ENCODE measurements at regions not wholly inside any gene's neighbourhood (a gene's known extent, or its start where the extent isn't known, plus 50 kb on each side); places are given as distances from the start of the nearest gene placed in this dataset.
"Not testable (repeated sequence)": the region's sequence is repeated elsewhere in the genome, so short reads cannot be mapped to it uniquely, and the experiment has no call there.

DNA sequence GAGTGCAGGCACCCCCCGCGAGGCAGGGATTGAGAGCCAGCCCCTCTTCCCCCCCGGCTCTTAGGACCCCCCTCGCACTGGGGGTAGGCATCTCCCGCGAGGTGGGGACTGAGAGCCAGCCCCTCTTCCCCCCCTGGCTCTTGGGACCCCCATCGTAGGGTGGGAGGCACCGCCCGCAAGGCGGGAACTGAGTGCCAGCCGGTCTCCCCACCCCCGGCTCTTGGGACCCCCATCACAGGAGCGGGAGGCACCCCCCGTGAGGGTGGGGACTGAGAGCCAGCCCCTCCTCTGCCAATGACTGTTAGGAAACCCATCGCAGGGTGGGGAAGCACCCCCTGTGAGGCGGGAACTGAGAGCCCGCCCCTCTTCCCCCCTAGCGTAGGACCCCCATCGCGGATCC is 363.4 kb upstream of the SPRY2 start:
- H3K36me3 ChIP-seq (ENCODE audit: insufficient read depth, low read length): no peaks in the 10 kb centered on the region

DNA sequence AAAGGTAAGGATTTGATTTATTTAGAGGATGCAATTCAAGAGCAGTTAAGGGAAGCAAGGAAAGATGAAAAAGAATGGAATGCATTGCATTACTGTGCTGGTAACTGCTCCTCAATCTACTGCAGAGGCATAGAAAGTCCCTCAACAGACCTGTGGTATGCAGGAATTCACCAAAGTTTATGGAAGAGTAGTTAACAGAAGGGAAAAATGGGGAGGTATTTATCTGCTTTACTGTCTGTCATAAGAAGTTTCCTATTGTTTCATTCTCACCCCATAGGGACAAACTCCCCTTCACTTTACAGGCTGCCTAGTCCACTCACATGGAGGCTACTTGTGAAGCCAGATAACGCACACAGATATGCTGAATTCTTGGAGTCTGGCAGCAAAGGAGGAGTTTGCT is 354.9 kb upstream of the SPRY2 start:
- no peak overlapping the region for H3K9ac ChIP-seq (ENCODE audit: low read length)
- H3K27ac ChIP-seq (ENCODE audit: low read depth, low read length): no peak overlapping the region
- no peak overlapping the region for H3K4me3 ChIP-seq (ENCODE audit: low read depth in 1 of 2, low read length in 2 of 2)
- no peaks in the 10 kb centered on the region for H3K36me3 ChIP-seq (ENCODE audit: insufficient read depth, low read length)
- no peaks in the 10 kb centered on the region for H3K4me1 ChIP-seq (ENCODE audit: insufficient read depth, low read length)
- H3K27me3 ChIP-seq (ENCODE audit: control insufficient read depth in 1 of 2, insufficient read depth in 2 of 2, low read length in 2 of 2): no peaks in the 10 kb centered on the region
- no peaks in the 10 kb centered on the region for H3K9me3 ChIP-seq (ENCODE audit: low read length)

More for the DNA sequence above, 363.4 kb upstream of the SPRY2 start:
- Histone ChIP-seq H3K9me3 (ENCODE audit: low read length) (no peaks in the 10 kb centered on the region), H3K4me3 (ENCODE audit: low read depth in 1 of 2, low read length in 2 of 2) (no peak overlapping the region), H3K9ac (ENCODE audit: low read length) (no peak overlapping the region), H3K4me1 (ENCODE audit: insufficient read depth, low read length) (no peaks in the 10 kb centered on the region), H3K27ac (ENCODE audit: low read depth, low read length) (no peak overlapping the region), H3K27me3 (ENCODE audit: control insufficient read depth in 1 of 2, insufficient read depth in 2 of 2, low read length in 2 of 2) (no peaks in the 10 kb centered on the region)

DNA sequence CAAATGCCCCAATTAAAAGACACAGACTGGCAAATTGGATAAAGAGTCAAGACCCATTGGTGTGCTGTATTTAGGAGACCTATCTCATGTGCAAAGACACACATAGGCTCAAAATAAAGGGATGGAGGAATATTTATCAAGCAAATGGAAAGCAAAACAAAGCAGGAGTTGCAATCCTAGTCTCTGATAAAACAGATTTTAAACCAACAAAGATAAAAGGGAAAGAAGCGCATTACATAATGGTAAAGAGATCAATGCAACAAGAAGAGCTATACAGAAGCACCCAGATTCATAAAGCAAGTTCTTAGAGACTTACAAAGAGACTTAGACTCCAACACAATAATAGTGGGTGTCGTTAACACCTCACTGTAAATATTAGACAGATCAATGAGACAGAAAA is 350.9 kb upstream of the SPRY2 start:
- H3K4me1 ChIP-seq (ENCODE audit: insufficient read depth, low read length); H3K36me3 ChIP-seq (ENCODE audit: insufficient read depth, low read length); H3K9me3 ChIP-seq (ENCODE audit: low read length); H3K27ac ChIP-seq (ENCODE audit: low read depth, low read length); H3K9ac ChIP-seq (ENCODE audit: low read length); H3K4me3 ChIP-seq (ENCODE audit: low read depth in 1 of 2, low read length in 2 of 2); H3K27me3 ChIP-seq (ENCODE audit: control insufficient read depth in 1 of 2, insufficient read depth in 2 of 2, low read length in 2 of 2): not testable (repeated sequence)

DNA sequence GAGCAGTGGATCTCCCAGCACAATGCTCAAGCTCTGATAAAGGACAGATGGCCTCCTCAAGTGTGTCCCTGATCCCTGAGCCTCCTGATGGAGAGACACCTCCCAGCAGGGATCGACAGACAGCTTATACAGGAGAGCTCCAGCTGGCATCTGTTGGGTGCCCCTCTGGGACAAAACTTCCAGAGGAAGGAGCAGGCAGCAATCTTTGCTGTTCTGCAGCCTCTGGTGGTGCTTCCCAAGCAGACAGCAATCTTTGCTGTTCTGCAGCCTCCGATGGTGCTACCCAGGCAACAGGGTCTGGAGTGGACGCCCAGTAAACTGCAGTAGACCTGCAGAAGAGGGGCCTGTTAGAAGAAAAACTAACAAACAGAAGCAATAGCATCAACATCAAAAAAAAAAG is 349.3 kb upstream of the SPRY2 start:
- Histone ChIP-seq H3K36me3 (ENCODE audit: insufficient read depth, low read length) (no peaks in the 10 kb centered on the region), H3K4me3 (ENCODE audit: low read depth in 1 of 2, low read length in 2 of 2) (no peak overlapping the region), H3K27me3 (ENCODE audit: control insufficient read depth in 1 of 2, insufficient read depth in 2 of 2, low read length in 2 of 2) (no peaks in the 10 kb centered on the region), H3K9ac (ENCODE audit: low read length) (no peak overlapping the region), H3K27ac (ENCODE audit: low read depth, low read length) (no peak overlapping the region), H3K9me3 (ENCODE audit: low read length) (no peaks in the 10 kb centered on the region), H3K4me1 (ENCODE audit: insufficient read depth, low read length) (no peaks in the 10 kb centered on the region)

DNA sequence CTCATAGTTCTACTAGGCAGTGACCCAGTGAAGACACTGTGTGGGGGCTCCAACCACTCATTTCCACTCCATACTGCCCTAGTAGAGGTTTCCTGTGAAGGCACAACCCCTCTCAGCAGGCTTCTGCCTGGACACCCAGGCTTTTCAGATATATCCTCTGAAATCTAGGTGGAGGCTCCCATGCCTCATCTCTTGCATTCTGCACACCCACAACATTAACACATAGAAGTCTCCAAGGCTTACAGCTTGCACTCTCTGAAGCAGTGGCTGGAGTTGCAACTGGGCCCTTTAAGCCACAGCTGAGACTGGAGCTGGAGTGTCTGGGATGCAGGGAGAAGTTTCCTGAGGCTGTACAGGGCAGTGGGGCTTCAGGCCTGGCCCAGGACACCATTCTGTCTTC is 347.7 kb upstream of the SPRY2 start:
- Histone ChIP-seq H3K4me3 (ENCODE audit: low read depth in 1 of 2, low read length in 2 of 2) (no peak overlapping the region), H3K27ac (ENCODE audit: low read depth, low read length) (no peak overlapping the region), H3K4me1 (ENCODE audit: insufficient read depth, low read length) (no peaks in the 10 kb centered on the region), H3K27me3 (ENCODE audit: control insufficient read depth in 1 of 2, insufficient read depth in 2 of 2, low read length in 2 of 2) (no peaks in the 10 kb centered on the region), H3K9me3 (ENCODE audit: low read length) (no peaks in the 10 kb centered on the region), H3K36me3 (ENCODE audit: insufficient read depth, low read length) (no peaks in the 10 kb centered on the region), H3K9ac (ENCODE audit: low read length) (no peak overlapping the region)

DNA sequence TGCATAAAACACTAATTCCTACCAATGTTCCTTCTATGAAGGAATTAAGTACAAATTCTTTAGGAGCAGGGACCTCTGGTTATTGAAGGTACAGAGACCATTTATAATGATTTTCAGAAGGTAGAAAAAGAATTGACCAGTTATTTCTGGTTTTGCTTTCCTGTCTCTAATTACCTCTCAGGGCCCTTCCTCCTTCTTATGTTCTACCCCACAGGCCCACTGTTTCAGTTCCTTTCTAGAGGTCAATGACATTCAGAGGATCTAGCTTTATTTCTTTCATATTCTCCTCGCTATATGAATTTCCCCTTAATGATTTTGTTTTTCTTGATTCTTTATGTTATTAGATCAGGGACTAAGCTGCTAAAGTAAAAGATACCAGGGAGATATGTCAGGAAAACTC is 345.0 kb upstream of the SPRY2 start:
- no peak overlapping the region for H3K27ac ChIP-seq (ENCODE audit: low read depth, low read length)
- H3K9ac ChIP-seq (ENCODE audit: low read length): no peak overlapping the region
- no peaks in the 10 kb centered on the region for H3K36me3 ChIP-seq (ENCODE audit: insufficient read depth, low read length)
- H3K4me1 ChIP-seq (ENCODE audit: insufficient read depth, low read length): no peaks in the 10 kb centered on the region
- no peaks in the 10 kb centered on the region for H3K9me3 ChIP-seq (ENCODE audit: low read length)
- no peaks in the 10 kb centered on the region for H3K27me3 ChIP-seq (ENCODE audit: control insufficient read depth in 1 of 2, insufficient read depth in 2 of 2, low read length in 2 of 2)
- no peak overlapping the region for H3K4me3 ChIP-seq (ENCODE audit: low read depth in 1 of 2, low read length in 2 of 2)

DNA sequence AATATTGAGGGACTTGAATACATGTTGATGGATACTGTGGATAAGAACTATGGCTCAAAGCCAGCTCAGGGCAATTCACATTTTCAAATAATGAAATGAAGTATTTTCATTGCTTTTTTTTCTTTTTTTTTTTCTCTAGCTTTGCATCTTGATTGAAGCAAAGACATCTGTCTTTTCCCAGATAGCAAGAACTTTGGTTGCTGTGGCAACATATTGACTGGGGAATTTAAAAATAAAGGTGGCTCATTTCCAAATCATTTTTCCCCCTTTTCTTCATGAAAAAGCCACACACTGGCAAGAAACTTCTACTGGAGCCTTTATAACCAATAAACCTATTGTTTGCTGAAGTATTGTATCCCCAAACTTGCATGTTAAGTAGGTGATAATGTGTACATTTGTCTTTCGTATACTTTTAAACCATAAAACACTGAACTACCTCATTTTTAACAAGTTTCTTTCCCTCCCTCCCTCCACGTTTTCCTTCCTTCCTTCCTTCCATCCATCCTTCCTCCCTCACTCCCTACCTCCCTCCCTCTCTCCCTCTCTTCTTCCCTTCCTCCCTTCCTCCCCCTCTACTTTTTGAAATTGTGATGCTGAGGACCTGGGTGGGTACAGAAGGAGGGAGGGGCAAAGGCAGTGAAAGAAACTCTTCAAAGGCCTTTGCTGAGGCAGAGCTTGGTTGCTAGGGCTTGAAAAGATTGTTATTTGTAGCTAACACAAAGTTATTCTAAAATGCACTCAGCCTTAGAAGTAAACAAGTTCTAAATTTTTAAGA is 343.5 kb upstream of the SPRY2 start:
- H3K4me3 ChIP-seq (ENCODE audit: low read depth in 1 of 2, low read length in 2 of 2): no peak overlapping the region
- H3K9me3 ChIP-seq (ENCODE audit: low read length): no peaks in the 10 kb centered on the region
- H3K27ac ChIP-seq (ENCODE audit: low read depth, low read length): no peak overlapping the region
- no peaks in the 10 kb centered on the region for H3K4me1 ChIP-seq (ENCODE audit: insufficient read depth, low read length)
- no peaks in the 10 kb centered on the region for H3K27me3 ChIP-seq (ENCODE audit: control insufficient read depth in 1 of 2, insufficient read depth in 2 of 2, low read length in 2 of 2)
- H3K9ac ChIP-seq (ENCODE audit: low read length): no peak overlapping the region
- H3K36me3 ChIP-seq (ENCODE audit: insufficient read depth, low read length): no peaks in the 10 kb centered on the region

DNA sequence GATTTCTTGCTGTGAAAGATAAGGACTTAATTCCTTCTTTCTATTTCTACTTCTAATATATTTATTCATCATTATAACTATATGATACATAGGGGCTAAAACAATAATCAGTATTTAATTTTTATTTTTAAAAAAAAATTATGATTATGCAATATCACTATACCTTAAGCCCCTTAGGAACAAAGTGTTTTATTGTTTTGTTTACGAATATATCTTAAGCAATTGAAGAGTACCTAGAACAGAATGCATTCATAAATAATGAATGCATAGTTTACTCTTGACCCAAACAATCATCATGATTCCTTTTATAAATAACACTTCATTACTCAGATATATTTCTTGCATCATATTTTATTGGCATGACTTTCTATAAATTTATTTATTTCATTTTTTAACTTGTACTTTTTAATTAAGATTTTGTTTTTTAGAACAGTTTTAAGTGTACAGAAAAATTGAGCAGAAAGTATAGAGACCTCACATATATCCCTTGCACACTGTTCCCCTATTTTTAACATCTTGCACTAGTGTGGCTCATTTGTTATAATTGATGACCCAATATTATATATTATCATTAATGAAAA is 339.9 kb upstream of the SPRY2 start:
- H3K27ac ChIP-seq (ENCODE audit: low read depth, low read length): no peak overlapping the region
- no peaks in the 10 kb centered on the region for H3K9me3 ChIP-seq (ENCODE audit: low read length)
- H3K4me3 ChIP-seq (ENCODE audit: low read depth in 1 of 2, low read length in 2 of 2): no peak overlapping the region
- H3K36me3 ChIP-seq (ENCODE audit: insufficient read depth, low read length): no peaks in the 10 kb centered on the region
- H3K27me3 ChIP-seq (ENCODE audit: control insufficient read depth in 1 of 2, insufficient read depth in 2 of 2, low read length in 2 of 2): no peaks in the 10 kb centered on the region
- H3K4me1 ChIP-seq (ENCODE audit: insufficient read depth, low read length): no peaks in the 10 kb centered on the region
- no peak overlapping the region for H3K9ac ChIP-seq (ENCODE audit: low read length)

DNA sequence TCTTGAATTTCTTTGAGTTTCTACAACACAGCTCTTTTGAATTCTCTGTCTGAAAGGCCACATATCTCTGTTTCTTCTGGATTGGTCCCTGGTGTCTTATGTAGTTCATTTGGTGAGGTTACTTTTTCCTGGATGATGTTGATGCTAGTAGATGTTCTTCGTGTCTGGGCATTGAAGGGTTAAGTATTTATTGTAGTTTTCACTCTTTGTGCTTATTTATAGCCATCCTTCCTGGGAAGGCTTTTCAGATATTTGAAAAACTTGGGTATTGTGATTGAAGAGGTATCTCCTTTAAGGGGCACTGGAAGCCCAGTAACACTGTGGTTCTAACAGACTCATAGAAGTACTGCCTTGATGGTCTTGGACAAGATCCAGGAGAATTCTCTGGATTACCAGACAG is 338.5 kb upstream of the SPRY2 start:
- Histone ChIP-seq H3K27ac (ENCODE audit: low read depth, low read length) (no peak overlapping the region), H3K36me3 (ENCODE audit: insufficient read depth, low read length) (no peaks in the 10 kb centered on the region), H3K9me3 (ENCODE audit: low read length) (no peaks in the 10 kb centered on the region), H3K27me3 (ENCODE audit: control insufficient read depth in 1 of 2, insufficient read depth in 2 of 2, low read length in 2 of 2) (no peaks in the 10 kb centered on the region), H3K9ac (ENCODE audit: low read length) (no peak overlapping the region), H3K4me3 (ENCODE audit: low read depth in 1 of 2, low read length in 2 of 2) (no peak overlapping the region), H3K4me1 (ENCODE audit: insufficient read depth, low read length) (no peaks in the 10 kb centered on the region)

DNA sequence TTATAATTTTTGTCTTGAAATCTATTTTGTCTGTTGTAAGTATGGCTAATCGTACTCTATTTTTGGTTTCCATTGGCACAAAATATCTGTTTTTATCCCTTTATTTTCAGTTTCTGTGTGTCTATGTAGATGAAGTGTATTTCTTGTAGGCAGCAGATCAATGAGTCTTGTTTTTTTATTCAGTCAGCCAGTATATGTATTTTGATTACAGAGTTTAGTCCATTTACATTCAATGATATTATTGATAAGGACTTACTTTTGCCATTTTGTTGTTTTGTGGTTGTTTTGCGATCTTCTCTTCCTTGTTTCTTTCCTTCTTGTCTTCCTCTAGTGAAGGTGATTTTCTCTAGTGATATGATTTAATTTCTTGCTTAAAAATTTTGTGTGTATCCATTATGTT is 336.3 kb upstream of the SPRY2 start:
- Histone ChIP-seq H3K4me3 (ENCODE audit: low read depth in 1 of 2, low read length in 2 of 2) (no peak overlapping the region), H3K9ac (ENCODE audit: low read length) (no peak overlapping the region), H3K27me3 (ENCODE audit: control insufficient read depth in 1 of 2, insufficient read depth in 2 of 2, low read length in 2 of 2) (no peaks in the 10 kb centered on the region), H3K36me3 (ENCODE audit: insufficient read depth, low read length) (no peaks in the 10 kb centered on the region), H3K9me3 (ENCODE audit: low read length) (no peaks in the 10 kb centered on the region), H3K4me1 (ENCODE audit: insufficient read depth, low read length) (no peaks in the 10 kb centered on the region), H3K27ac (ENCODE audit: low read depth, low read length) (no peak overlapping the region)

DNA sequence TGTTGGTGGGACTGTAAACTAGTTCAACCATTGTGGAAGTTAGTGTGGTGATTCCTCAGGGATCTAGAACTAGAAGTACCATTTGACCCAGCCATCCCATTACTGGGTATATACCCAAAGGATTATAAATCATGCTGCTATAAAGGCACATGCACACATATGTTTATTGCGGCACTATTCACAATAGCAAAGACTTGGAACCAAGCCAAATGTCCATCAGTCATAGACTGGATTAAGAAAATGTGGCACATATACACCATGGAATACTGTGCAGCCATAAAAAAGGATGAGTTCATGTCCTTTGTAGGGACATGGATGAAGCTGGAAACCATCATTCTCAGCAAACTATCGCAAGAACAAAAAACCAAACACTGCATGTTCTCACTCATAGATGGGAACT is 334.5 kb upstream of the SPRY2 start:
- not testable (repeated sequence) for H3K27me3 ChIP-seq (ENCODE audit: control insufficient read depth in 1 of 2, insufficient read depth in 2 of 2, low read length in 2 of 2); H3K4me1 ChIP-seq (ENCODE audit: insufficient read depth, low read length); H3K27ac ChIP-seq (ENCODE audit: low read depth, low read length); H3K36me3 ChIP-seq (ENCODE audit: insufficient read depth, low read length); H3K4me3 ChIP-seq (ENCODE audit: low read depth in 1 of 2, low read length in 2 of 2); H3K9ac ChIP-seq (ENCODE audit: low read length); H3K9me3 ChIP-seq (ENCODE audit: low read length)

DNA sequence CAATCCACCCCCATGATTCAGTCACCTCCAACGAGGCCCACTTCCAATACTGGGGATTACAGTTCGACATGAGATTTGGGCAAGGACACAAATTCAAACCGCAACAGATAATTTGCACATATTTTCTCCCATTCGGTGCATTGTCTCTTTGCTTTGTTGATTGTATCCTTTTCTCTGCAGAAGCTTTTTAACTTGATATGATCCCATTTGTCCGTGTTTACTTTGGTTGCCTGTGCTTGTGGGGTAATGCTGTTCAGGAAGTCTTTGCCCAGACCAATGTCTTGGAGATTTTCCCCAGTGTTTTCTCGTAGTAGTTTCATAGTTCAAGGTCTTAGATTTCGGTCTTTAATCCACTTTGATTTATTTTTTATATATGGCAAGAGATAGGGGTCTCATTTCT is 330.8 kb upstream of the SPRY2 start:
- no peak overlapping the region for H3K4me3 ChIP-seq (ENCODE audit: low read depth in 1 of 2, low read length in 2 of 2)
- H3K9me3 ChIP-seq (ENCODE audit: low read length): no peaks in the 10 kb centered on the region
- no peaks in the 10 kb centered on the region for H3K4me1 ChIP-seq (ENCODE audit: insufficient read depth, low read length)
- H3K9ac ChIP-seq (ENCODE audit: low read length): no peak overlapping the region
- no peaks in the 10 kb centered on the region for H3K27me3 ChIP-seq (ENCODE audit: control insufficient read depth in 1 of 2, insufficient read depth in 2 of 2, low read length in 2 of 2)
- no peaks in the 10 kb centered on the region for H3K36me3 ChIP-seq (ENCODE audit: insufficient read depth, low read length)
- H3K27ac ChIP-seq (ENCODE audit: low read depth, low read length): no peak overlapping the region

Measured in muscle layer of colon (tissue), 2 donors.